ENCODE measurements at regions not wholly inside any gene's neighbourhood (a gene's known extent, or its start where the extent isn't known, plus 50 kb on each side); places are given as distances from the start of the nearest gene placed in this dataset.

- no peak overlapping the region for H3K4me3 ChIP-seq (ENCODE audit: low read length)
- DNase-seq (ENCODE audit: low read depth) = no peak
- TF ChIP-seq, protein P1, sequence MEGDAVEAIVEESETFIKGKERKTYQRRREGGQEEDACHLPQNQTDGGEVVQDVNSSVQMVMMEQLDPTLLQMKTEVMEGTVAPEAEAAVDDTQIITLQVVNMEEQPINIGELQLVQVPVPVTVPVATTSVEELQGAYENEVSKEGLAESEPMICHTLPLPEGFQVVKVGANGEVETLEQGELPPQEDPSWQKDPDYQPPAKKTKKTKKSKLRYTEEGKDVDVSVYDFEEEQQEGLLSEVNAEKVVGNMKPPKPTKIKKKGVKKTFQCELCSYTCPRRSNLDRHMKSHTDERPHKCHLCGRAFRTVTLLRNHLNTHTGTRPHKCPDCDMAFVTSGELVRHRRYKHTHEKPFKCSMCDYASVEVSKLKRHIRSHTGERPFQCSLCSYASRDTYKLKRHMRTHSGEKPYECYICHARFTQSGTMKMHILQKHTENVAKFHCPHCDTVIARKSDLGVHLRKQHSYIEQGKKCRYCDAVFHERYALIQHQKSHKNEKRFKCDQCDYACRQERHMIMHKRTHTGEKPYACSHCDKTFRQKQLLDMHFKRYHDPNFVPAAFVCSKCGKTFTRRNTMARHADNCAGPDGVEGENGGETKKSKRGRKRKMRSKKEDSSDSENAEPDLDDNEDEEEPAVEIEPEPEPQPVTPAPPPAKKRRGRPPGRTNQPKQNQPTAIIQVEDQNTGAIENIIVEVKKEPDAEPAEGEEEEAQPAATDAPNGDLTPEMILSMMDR (IDR thresholded peaks at IDR 0.05; ENCODE audit: insufficient read depth, low read depth, low read length, missing control alignments) = no peak
These were observed 625.1 kb downstream of the PTPRU start for GRCh38 chr1:29861446-29861845.

- TF ChIP-seq, protein P1 (IDR thresholded peaks at IDR 0.05; ENCODE audit: insufficient read depth, low read depth, low read length, missing control alignments) = no peak
- no peak for DNase-seq (ENCODE audit: low read depth)
- H3K4me3 ChIP-seq (ENCODE audit: low read length) = no peak overlapping the region
These were observed 624.4 kb downstream of the PTPRU start for GRCh38 chr1:29860681-29861080.

GRCh38 chr1:29860056-29860455 lies 623.7 kb downstream of the PTPRU start:
- H3K4me3 ChIP-seq (ENCODE audit: low read length) = no peak overlapping the region
- TF ChIP-seq, protein P1 (IDR thresholded peaks at IDR 0.05; ENCODE audit: insufficient read depth, low read depth, low read length, missing control alignments) = no peak
- DNase-seq (ENCODE audit: low read depth) = no peak

DNA sequence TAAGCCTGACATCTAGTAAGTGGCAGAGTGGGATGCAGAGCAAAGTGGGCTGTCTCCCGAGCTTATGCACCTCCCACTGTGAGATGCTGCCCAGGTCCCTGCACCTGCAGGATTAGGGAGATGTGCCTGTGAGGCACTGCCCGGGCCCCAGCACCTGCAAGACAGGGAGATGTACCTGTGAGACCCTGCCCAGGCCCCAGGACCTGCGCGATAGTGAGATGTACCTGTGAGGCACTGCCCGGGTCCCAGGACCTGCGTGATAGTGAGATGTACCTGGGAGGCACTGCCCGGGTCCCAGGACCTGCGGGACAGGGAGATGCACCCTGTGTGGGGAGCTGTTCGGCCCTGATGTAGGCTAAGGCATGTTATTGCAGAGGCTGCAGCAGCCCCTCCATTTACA lies 622.8 kb downstream of the PTPRU start:
- no peak for DNase-seq (ENCODE audit: low read depth)
- TF ChIP-seq, protein P1 (IDR thresholded peaks at IDR 0.05; ENCODE audit: insufficient read depth, low read depth, low read length, missing control alignments) = no peak
- no peak overlapping the region for H3K4me3 ChIP-seq (ENCODE audit: low read length)

GRCh38 chr1:29858646-29859045 lies 622.3 kb downstream of the PTPRU start:
- TF ChIP-seq, protein P1 (IDR thresholded peaks at IDR 0.05; ENCODE audit: insufficient read depth, low read depth, low read length, missing control alignments) = no peak
- H3K4me3 ChIP-seq (ENCODE audit: low read length) = no peak overlapping the region
- DNase-seq (ENCODE audit: low read depth) = no peak

GRCh38 chr1:29856340-29857114 lies 620.2 kb downstream of the PTPRU start:
- DNase-seq (ENCODE audit: low read depth) = no peak
- TF ChIP-seq, protein P1 (IDR thresholded peaks at IDR 0.05; ENCODE audit: insufficient read depth, low read depth, low read length, missing control alignments) = no peak
- H3K4me3 ChIP-seq (ENCODE audit: low read length) = no peak overlapping the region

Measured in epithelial cell of esophagus (primary cell).